ENCODE measurements at regions not wholly inside any gene's neighbourhood (a gene's known extent, or its start where the extent isn't known, plus 50 kb on each side); places are given as distances from the start of the nearest gene placed in this dataset.
"Not testable (repeated sequence)": the region's sequence is repeated elsewhere in the genome, so short reads cannot be mapped to it uniquely, and the experiment has no call there.

DNA sequence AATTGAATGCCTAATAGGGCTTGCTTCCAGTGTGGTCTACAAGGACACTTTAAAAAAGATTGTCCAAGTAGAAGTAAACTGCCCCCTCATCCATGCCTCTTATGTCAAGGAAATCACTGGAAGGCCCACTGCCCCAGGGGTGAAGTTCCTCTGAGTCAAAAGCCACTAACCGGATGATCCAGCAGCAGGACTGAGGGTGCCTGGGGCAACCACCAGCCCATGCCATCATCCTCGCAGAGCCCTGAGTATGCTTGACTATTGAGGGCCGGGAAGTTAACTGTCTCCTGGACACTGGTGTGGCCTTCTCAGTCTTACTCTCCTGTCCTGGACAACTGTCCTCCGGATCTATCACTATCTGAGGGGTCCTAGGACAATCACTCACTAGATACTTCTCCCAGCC, 411.5 kb downstream of the TENT5A start:
- no peak for DNase-seq (ENCODE audit: low spot score)

- DNase-seq (ENCODE audit: low spot score), result peak; percentile 12
These were observed 421.0 kb downstream of the TENT5A start for GRCh38 chr6:81331526-81331925.

DNA sequence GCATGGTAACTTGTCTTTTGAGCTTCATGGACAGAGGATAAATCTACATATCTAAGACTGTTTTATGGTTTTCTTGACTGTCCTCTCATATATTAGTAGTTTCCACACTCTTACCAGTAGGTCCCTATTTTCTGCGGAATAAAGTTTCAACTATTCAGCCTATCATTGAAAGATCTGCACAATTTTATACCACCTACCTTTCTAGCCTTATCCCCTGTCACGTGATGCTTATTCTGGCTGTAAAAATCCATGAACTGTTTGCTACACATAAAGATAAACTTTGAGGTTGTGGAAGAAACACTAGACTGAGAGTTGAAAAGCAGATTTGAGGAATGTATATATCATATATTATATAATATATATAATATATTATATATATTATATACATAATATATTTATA, 423.8 kb downstream of the TENT5A start:
- DNase-seq (ENCODE audit: low spot score), result no peak

- no peak for DNase-seq (ENCODE audit: low spot score)
These were observed 425.5 kb downstream of the TENT5A start for GRCh38 chr6:81326881-81327561.

DNA sequence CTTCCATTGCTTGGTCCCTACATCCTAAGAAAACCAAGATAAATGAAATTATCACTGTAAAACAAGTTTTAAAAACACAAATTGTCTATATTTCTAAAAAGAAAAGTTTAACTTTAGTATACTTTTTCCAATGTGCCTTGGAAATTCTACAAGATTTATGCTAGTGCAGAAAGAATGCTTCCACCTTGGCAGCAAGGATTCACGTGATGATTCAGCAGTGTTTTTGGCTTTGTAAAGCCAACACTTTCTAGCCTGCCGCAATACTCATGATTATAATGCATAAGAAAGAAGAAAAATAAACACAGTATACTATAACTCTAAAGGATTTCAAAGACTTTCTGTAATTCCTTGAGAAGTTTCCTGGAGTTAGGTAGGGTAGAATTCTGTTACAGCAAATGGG, 442.7 kb downstream of the TENT5A start:
- no peak for DNase-seq (ENCODE audit: low spot score)

DNA sequence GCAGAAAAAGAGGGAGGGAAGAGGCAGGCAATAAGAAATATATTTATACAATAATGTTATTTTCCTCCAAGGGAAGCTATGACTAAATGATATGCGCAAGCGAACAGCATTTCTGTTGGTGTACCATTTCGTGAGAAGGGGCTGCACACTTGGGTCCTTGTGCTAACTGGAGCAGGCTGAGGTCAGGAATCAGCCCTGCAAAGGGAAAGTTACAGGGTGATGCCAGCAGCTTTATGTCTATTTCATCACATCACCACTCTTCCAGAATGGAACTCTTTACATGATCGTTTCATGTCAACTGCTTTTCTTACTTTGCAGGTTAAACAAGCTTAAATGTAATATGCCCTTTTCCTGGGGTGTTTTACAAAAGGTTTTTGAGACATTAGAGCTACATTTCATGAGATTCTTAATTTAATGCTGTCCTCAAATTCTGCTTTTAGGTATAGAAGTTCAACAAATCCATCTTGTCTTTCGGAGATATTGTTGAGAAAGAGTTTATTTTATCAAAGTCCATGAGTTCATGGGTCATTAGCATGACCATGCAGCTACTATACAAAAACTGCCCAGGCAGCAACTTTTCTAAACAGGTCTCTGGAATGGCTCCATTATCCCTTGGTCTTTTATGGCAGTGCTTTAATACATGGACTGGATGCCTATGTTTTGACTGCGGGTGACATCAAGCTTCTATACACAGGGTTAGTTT, 443.8 kb downstream of the TENT5A start:
- no peak for DNase-seq (ENCODE audit: low spot score)

DNA sequence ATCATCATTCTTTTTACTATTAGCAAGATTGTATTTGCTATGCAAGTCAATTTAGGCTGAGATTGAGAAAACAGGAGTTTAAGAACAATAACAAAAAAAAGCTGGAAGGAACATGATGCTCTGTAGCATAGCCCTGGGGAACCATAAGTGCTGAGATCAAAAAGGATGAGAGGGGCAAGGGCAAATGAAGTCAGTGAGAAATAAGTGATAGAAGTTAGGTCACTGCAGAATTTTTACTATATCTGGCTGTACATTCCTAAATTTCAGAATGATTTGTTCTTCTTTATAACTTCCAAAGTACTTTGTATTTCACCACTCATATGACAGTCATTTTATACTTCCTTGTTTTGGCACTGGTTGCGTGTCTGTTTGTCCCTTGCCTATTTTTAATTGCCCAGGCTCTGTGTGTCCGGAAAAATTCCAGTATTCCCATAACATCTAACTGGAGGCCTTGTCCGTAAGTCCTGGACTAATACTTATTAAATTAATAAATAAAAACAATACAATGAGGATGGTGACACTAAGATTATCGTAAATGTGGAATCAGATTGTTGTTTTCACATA, 444.7 kb downstream of the TENT5A start:
- DNase-seq (ENCODE audit: low spot score), result no peak

DNA sequence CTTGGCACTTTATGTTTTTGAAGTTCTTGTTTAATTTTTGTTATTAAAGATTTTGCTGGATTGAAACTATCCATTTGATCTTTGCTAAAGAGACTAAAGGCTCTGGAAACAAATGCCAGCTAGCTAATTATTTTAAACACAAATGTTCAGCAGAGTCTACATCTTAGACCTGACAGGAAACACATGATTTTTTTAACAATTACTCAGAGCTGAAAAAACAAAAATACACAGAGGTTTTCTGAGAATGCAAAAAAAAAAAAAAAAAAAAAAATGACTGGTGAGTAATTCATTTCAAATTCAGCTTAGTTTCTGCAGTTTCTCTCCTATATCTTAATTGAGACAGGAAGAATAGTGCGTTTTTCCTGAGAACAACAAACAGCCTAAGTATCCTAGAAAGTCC, 448.0 kb downstream of the TENT5A start:
- no peak for DNase-seq (ENCODE audit: low spot score)

GRCh38 chr6:81300961-81301360, 451.5 kb downstream of the TENT5A start:
- DNase-seq (ENCODE audit: low spot score), result no peak

- no peak for DNase-seq (ENCODE audit: low spot score)
These were observed 453.7 kb downstream of the TENT5A start for GRCh38 chr6:81298751-81299150.

DNA sequence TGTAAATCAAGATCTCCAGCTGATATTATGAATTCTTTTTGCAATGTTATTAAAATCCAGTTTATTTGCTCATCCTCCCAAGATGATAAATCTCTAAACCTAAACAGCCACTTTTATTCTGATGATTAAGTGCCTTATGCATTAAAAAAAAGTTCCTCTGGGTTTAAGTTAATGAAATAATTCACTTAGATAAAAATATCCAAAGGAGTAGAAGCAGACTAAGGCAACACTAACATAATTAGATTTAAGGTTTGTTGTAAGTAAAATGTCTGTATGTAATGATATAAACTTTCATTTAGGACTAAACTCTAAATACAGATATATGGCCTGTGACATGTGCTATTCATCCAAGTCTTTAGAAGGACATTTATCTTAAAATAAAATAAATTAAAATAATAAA, 457.2 kb downstream of the TENT5A start:
- no peak for DNase-seq (ENCODE audit: low spot score)

GRCh38 chr6:81293896-81294295, 458.6 kb downstream of the TENT5A start:
- DNase-seq (ENCODE audit: low spot score), result no peak

DNA sequence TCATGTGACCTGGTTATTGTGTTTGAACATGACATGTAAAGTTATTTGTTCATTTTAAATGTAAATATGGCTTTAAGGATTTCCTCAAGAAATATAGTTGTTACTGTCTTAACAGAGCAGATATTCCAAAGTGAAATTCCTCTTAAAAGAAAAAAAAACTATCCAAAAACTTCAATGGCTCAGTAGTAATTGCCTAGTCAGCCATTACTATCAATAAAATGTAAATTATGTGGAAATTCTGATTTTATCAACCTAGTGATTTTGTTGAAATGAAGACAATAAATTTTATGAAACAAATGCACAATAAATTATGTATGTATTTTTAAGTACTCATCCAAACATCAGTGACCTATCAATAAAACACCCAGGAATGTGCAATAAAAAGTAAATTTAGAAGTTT, 463.3 kb downstream of the TENT5A start:
- no peak for DNase-seq (ENCODE audit: low spot score)

DNA sequence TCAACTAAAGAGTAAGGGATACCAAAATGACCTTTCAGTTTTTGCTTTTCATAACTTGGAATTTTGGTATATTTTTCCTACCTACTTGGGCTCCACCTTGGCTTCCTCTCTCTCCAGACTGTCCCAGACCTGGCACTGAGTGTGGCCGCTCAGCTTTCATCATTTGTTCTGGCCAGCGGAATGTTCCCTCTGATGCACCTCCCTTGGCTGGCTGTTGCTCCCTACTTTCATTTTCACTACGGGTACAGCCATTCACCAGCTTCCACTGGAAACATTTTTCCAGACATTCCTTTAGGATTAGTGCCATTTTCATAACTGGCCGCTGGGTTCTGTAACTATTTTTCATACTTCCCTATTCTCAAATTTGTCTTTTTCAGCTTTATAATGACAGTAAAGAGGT, 487.4 kb downstream of the TENT5A start:
- DNase-seq (ENCODE audit: low spot score), result peak; percentile 58

GRCh38 chr6:81263531-81264168, 488.8 kb downstream of the TENT5A start:
- no peak for DNase-seq (ENCODE audit: low spot score)

GRCh38 chr6:81262656-81263055, 489.8 kb downstream of the TENT5A start:
- DNase-seq (ENCODE audit: low spot score), result no peak

DNA sequence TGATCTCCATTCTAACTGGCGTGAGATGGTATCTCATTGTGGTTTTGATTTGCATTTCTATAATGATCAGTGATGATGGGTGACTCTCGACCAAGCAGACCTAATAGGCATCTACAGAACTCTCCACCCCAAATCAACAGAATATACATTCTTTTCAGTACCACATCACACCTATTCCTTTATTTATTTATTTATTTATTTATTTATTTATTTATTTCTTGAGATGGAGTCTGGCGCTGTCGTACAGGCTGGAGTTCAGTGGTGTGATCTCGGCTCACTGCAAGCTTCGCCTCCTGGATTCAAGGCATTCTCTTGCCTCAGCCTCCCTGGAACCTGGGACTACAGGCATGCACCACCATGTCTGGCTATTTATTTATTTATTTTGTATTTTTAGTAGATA, 496.3 kb downstream of the TENT5A start:
- not testable (repeated sequence) for DNase-seq (ENCODE audit: low spot score)

DNA sequence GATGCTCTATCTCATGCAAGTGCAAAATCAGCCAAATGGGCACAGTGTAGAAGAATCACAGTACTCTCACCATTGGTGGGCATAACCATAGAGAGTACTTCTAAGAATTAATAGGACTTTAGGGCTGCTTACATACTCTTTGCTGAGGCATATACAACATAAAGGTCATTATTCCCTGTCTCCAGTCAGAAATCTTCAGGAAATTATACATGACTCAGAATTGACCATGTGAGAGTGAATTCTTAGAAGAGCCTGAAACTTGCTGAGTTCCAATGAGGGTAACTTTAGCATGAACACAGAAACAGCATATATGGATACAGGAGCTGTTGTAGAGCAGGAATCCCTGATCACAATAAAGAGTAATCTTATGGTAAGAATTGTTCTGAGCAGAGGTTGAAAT, 498.7 kb downstream of the TENT5A start:
- no peak for DNase-seq (ENCODE audit: low spot score)

DNA sequence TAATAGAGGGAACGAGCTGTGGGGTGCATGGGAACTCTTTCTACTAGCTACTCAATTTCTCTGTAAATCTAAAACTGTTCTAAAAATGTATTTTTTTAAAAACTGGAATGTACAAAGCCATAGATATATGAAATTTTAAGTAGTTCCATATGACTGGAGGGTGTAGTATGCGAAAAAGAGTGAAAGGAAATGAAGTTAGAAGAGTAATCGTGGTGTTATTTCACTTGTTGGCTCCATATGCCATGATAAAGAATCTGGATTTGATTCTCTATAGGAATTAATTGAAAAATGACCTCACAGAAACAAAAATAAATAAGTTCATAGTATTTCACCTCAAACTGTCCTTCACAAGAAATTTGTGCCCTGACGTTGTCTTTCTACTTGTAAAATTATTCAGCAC, 500.2 kb downstream of the TENT5A start:
- DNase-seq (ENCODE audit: low spot score), result no peak

DNA sequence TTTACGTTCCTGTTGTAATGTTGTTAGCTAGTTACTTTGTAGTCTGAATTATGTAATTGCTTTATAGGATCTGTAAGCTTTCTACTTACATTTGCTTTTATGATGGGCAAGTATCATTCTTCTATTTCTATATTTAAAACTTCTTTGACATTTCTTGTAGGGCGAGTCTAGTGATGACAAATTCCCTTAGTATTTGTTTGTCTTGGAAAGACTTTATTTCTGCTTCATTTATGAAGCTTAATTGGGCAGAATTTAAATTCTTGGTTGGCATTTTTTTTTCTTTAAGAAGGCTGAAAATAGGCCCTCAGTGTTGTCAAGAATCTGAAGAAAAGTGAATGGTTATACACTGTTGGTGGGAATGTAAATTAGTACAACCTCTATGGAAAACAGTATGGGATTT, 506.3 kb downstream of the TENT5A start:
- no peak for DNase-seq (ENCODE audit: low spot score)

DNA sequence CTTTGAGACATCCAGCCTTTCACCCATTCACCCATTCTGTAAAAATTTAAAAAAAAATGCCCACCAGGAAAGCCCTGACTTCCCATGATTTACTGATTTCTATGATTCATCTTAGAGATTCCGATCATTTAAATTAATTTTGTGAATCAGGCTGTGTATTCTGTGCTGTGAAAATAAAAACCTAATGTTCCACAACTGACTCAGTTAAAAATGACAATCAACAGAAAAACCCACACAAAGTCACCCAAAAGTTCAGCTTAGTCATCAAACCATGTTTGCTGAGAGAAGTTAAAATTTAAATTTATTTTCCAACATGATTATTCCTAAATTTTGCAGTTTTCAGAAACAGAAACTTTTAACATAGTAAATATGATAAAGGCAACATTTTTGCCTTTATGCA, 509.9 kb downstream of the TENT5A start:
- DNase-seq (ENCODE audit: low spot score), result no peak

GRCh38 chr6:81241126-81242041, 511.1 kb downstream of the TENT5A start:
- peak; percentile 16 for DNase-seq (ENCODE audit: low spot score)
